HG02571 (cell line): ENCODE measurements at regions not wholly inside any gene's neighbourhood (a gene's known extent, or its start where the extent isn't known, plus 50 kb on each side); places are given as distances from the start of the nearest gene placed in this dataset.
"Not testable (repeated sequence)": the region's sequence is repeated elsewhere in the genome, so short reads cannot be mapped to it uniquely, and the experiment has no call there.

ENCODE experiments used
- ATAC-seq: cut with Tn5 transposase; IDR thresholded peaks from one replicate; pipeline ENCODE4 v1.9.1; 2021; ENCODE audit warnings: mild to moderate bottlenecking, moderate library complexity; ENCODE audit not compliant: unreplicated experiment

- no peak for ATAC-seq
These were observed 111.6 kb upstream of the KLF14 start for GRCh38 chr7:130845581-130846085.

GRCh38 chr7:130849604-130850003, 115.6 kb upstream of the KLF14 start:
- no peak for ATAC-seq

GRCh38 chr7:130850956-130851355, 116.9 kb upstream of the KLF14 start:
- ATAC-seq = no peak

GRCh38 chr7:130852867-130853266, 118.9 kb upstream of the KLF14 start:
- ATAC-seq = no peak

- ATAC-seq = no peak
These were observed 119.7 kb upstream of the KLF14 start for GRCh38 chr7:130853503-130854279.

GRCh38 chr7:130854481-130854880, 120.5 kb upstream of the KLF14 start:
- no peak for ATAC-seq

GRCh38 chr7:130856866-130857265, 122.9 kb upstream of the KLF14 start:
- ATAC-seq = no peak

GRCh38 chr7:130860832-130861231, 126.8 kb upstream of the KLF14 start:
- not testable (repeated sequence) for ATAC-seq

- ATAC-seq = no peak
These were observed 131.6 kb upstream of the KLF14 start for GRCh38 chr7:130865408-130866236.

- ATAC-seq = no peak
These were observed 133.0 kb upstream of the KLF14 start for GRCh38 chr7:130867039-130867438.

- ATAC-seq = no peak
These were observed 133.7 kb upstream of the KLF14 start for GRCh38 chr7:130867581-130868136.

GRCh38 chr7:130868139-130868538, 134.1 kb upstream of the KLF14 start:
- no peak for ATAC-seq

- no peak for ATAC-seq
These were observed 135.9 kb upstream of the KLF14 start for GRCh38 chr7:130869918-130870317.

- ATAC-seq = no peak
These were observed 138.3 kb upstream of the KLF14 start for GRCh38 chr7:130872341-130872740.

GRCh38 chr7:130872756-130873448, 138.9 kb upstream of the KLF14 start:
- ATAC-seq = no peak

GRCh38 chr7:130874071-130874915, 140.3 kb upstream of the KLF14 start:
- ATAC-seq = no peak

- no peak for ATAC-seq
These were observed 141.3 kb upstream of the KLF14 start for GRCh38 chr7:130875265-130875741.

- ATAC-seq = no peak
These were observed 141.9 kb upstream of the KLF14 start for GRCh38 chr7:130875901-130876300.

GRCh38 chr7:130877236-130877990, 143.4 kb upstream of the KLF14 start:
- no peak for ATAC-seq
